Suppressor macrophage (primary cell): ENCODE measurements at regions not wholly inside any gene's neighbourhood (a gene's known extent, or its start where the extent isn't known, plus 50 kb on each side); places are given as distances from the start of the nearest gene placed in this dataset.
"Not testable (repeated sequence)": the region's sequence is repeated elsewhere in the genome, so short reads cannot be mapped to it uniquely, and the experiment has no call there.

Experiments
- DNase-seq, 4 experiments: peaks; one replicate each; pipeline ENCODE4 v3.0.0-alpha.2; 2020 to 2022

DNA sequence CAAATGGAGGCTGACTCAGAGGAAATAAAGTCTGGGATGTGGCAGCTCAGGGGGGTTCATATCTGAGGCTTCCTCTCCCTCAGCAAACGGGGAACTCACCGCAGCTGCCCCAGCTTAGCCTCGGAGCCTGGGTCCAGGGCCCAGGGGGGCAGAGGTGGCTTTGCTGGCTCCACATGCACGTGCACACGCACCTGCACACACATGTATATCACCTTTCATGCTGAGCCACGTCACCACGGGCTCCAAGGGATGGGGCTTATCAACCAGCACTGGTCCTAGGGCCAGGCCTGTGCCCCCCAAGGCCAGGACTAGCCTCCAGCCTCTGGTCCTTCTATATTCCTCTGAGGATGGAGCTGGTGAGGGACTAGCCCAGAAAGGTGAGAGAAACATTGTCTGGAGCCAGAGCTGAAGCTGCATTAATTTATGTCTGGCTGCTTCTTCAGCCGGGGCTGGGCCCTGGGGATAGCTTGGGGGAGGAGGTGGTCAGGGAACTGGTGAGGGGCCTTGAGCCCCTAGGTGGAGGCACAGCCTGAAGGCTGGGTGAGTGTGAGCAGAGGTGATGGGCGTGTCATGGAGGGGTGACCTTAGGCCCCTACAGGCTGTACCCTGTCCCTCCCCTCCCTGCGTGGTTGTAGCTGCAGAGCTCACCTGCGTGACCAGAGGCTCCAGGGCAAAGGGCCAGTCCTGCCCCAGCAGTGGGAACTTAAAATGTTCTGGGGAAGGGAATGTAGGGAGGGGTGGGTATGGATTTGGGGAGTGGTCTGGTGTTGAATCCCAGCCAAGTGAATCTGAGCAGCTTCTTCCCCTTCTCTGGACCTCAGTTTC is 520.8 kb downstream of the PTPRU start:
- DNase-seq, result no peak

DNA sequence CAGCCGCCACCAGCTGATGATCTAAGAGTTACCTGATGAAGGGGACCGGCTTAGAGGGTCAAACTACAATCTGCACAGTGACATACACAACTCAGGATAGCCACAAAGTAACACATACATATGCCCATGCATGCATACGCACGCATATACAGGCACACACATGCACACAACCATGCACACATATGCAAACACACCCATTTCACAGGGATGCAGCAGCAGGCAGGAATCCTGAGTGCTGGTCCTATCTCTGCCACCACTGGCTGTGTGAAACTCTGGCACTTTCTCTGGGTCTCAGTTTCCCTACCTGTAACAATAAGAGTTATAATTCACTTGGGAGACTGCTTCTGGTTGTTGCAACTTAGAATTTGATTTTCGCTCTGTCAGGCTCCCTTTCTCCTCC is 520.2 kb downstream of the PTPRU start:
- no peak for DNase-seq

DNA sequence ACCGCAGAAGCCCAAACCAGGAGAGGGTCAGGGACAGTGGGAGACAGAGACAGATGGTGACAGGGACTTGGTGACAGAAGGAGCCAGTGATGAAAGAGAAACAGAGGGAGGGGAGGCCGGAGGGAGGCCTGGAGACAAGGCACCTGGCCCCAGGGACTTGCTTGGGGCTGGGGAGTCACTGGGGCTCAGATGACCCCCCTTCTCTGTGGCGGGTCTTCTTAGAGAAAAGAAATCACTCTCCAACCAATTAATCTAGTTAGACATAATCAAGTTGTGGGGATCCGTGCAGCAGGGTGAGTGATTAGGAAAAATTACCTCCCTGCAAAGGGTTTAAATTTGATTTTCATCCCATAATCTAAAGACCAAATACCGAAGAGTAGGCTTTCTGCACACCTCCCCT is 519.8 kb downstream of the PTPRU start:
- no peak for DNase-seq

- not testable (repeated sequence) for DNase-seq
These were observed 519.2 kb downstream of the PTPRU start for GRCh38 chr1:29755412-29756015.

GRCh38 chr1:29754573-29755375 is 518.5 kb downstream of the PTPRU start:
- no peak for DNase-seq

GRCh38 chr1:29753771-29754572 is 517.6 kb downstream of the PTPRU start:
- no peak for DNase-seq

GRCh38 chr1:29753244-29753643 is 516.9 kb downstream of the PTPRU start:
- DNase-seq, result no peak

- no peak for DNase-seq
These were observed 515.8 kb downstream of the PTPRU start for GRCh38 chr1:29752141-29752540.

DNA sequence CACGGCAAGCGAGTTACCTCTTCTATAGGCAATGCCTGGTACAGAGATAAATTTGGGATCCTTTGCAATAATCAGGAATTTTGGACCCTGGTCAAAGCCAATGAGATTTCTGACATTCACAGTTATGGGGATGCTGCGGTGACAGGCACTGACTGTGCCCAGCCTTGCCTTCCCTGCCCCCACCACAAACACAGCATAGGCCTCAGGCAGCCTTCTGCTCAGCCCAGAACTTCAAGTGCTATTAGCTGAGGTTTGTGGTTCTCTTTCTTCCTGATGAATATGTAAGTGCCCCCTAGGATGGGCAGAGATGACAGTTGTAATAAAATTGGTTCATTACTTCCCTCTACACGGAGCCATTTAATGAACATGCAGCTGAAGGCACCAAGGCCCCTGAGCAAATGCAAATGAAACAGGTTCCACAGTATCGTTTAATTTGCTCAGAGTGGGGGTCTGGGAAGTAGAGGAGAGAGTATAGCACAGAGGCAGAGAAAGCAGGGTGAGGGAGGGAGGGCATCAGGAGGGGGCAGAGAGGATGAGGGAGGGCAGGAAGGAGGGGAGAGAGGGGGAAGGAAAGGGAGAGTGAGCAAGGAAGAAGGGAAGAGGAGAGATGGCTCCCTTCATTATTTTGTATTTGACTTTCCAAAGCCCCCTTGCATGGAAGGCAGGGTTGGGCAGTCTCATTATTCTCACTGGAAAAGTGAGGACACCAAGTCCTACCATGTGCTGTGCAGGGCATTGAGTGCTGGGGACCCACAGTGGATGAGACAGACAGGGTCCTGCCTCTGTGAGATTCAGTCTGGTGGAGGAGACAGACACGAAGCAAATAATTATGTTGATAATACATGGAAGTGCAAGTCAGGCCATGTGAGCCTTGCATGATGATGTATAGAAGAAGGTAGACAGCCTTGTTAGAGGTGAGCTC is 513.0 kb downstream of the PTPRU start:
- no peak for DNase-seq

GRCh38 chr1:29747196-29747595 is 510.9 kb downstream of the PTPRU start:
- DNase-seq, result no peak

DNA sequence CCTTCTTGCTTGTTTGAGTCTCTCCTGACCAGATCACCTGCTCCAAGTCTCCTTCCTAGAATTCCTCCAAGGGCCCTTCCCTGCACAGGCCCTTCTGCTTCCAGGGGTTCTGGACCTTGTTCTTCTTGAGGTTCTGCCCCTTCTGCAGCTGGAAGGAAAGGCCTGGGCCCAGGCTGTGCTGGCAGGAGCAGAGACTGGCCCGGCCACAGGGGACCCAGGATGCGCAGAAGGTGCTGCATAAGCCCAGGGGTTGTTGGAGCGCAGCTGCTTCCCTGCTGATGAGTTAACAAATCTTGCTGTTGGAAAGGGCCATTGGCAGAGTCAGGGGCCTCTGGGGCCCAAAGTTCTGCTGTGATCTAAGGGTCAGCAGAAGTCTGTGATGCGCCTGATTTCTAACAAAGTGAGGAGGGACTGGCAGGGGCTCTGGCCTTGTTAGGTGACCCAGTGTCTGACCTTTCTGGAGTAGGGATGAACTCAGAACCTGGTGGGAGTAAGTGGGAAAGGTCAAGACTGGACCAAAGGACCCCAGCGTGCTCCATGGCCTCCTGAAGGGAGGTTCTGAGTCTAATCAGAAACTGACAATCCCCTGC is 509.8 kb downstream of the PTPRU start:
- no peak for DNase-seq

GRCh38 chr1:29744684-29745490 is 508.6 kb downstream of the PTPRU start:
- no peak for DNase-seq

- no peak for DNase-seq
These were observed 507.6 kb downstream of the PTPRU start for GRCh38 chr1:29743931-29744330.

- DNase-seq, result no peak
These were observed 506.9 kb downstream of the PTPRU start for GRCh38 chr1:29743264-29743663.

GRCh38 chr1:29739176-29739575 is 502.9 kb downstream of the PTPRU start:
- no peak for DNase-seq

DNA sequence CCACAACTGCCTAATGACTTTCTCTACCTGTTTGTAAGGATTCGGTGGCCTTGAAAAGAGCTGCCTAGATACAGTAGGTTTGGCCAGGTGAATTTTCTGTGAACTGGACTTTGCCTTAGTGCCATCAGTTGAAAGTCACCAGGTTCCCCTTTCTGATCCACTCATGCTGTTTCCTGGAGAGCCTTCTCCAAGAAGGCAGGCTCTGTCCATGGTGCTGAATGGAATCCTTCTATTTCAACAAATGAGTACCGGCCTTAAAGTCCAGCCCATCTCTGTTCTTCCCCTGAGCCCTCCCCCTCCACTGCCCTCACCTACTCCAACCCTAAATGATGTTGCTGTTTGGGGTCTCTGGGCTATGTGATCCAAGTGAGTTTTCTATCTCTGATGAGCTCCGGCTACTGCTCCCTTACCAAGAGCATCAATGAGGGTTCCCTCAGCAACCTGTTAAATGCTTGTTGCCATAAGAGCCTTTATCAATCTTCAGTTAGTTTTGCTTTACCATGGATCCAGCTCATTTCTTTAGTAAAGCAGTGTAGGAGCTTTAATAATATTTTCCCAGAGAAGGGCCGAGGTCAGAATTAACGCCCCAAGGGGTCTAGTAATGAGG is 500.4 kb downstream of the PTPRU start:
- DNase-seq, result peak; percentile 86 to 93 (median 88)

GRCh38 chr1:29732453-29732852 is 496.1 kb downstream of the PTPRU start:
- DNase-seq, result peak; percentile 61 to 82 (median 71)

DNA sequence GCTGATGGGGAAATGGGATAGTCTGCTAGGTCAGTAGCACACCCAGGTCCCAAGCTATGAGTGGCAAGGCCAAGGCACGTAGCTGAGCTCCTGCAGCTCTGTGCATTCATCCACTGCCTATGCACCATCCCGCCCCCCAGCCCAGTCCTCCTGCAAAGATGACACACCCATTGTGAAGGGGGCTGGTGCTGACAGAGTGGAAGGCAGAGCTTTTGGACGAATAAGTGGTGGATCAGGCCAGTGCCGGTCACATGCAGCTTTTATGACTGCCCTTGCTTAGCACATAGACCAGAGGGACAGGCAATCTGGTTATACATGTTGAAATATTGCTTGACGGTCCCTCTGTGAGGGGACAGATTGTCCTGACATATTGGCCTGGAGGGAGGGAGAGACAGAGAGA is 494.3 kb downstream of the PTPRU start:
- no peak for DNase-seq

- DNase-seq, result no peak
These were observed 493.0 kb downstream of the PTPRU start for GRCh38 chr1:29729281-29729680.

DNA sequence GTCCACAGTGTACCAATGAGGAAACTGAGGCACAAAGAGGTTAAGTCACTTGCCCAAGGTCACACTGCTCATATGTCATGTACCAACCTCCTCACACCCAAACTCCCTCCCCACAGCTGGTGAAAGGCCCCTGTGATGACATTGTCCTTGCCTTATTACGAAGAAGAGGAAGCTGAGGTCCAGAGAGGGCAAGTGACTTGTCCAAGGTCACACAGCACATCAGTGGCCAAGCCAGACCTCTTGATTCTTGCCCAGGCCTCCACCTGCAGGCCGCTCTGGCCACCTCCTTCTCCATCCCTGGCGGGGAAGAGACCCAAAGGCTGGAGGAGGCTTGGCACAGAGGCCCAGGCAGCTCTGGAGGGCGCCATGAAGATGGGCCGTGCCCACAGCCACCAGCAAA is 492.4 kb downstream of the PTPRU start:
- no peak for DNase-seq
